Activated CD4-positive, alpha-beta T cell treated with anti-CD3 and anti-CD28 coated beads for 1 hour (primary cell): ENCODE measurements at regions not wholly inside any gene's neighbourhood (a gene's known extent, or its start where the extent isn't known, plus 50 kb on each side); places are given as distances from the start of the nearest gene placed in this dataset.

Source experiments
- DNase-seq: peaks from one replicate; pipeline ENCODE4 v3.0.0-alpha.2; 2020

GRCh38 chr2:128495996-128496547 lies 177.4 kb upstream of the HS6ST1 start:
- no peak for DNase-seq

- DNase-seq, result no peak
These were observed 178.0 kb upstream of the HS6ST1 start for GRCh38 chr2:128496700-128497099.

GRCh38 chr2:128497461-128497860 lies 178.8 kb upstream of the HS6ST1 start:
- DNase-seq, result no peak

GRCh38 chr2:128498086-128498485 lies 179.4 kb upstream of the HS6ST1 start:
- no peak for DNase-seq

GRCh38 chr2:128498589-128498988 lies 179.9 kb upstream of the HS6ST1 start:
- no peak for DNase-seq

GRCh38 chr2:128499367-128500137 lies 180.9 kb upstream of the HS6ST1 start:
- no peak for DNase-seq

- DNase-seq, result no peak
These were observed 181.6 kb upstream of the HS6ST1 start for GRCh38 chr2:128500138-128500800.

GRCh38 chr2:128501006-128501690 lies 182.5 kb upstream of the HS6ST1 start:
- DNase-seq, result no peak

- DNase-seq, result no peak
These were observed 183.0 kb upstream of the HS6ST1 start for GRCh38 chr2:128501700-128502099.

- DNase-seq, result no peak
These were observed 183.5 kb upstream of the HS6ST1 start for GRCh38 chr2:128502200-128502599.

GRCh38 chr2:128502638-128503246 lies 184.1 kb upstream of the HS6ST1 start:
- no peak for DNase-seq

GRCh38 chr2:128503399-128504245 lies 185.0 kb upstream of the HS6ST1 start:
- DNase-seq, result no peak

GRCh38 chr2:128504246-128505149 lies 185.8 kb upstream of the HS6ST1 start:
- DNase-seq, result no peak

GRCh38 chr2:128505150-128505490 lies 186.5 kb upstream of the HS6ST1 start:
- DNase-seq, result no peak

- no peak for DNase-seq
These were observed 187.2 kb upstream of the HS6ST1 start for GRCh38 chr2:128505575-128506526.

- no peak for DNase-seq
These were observed 187.9 kb upstream of the HS6ST1 start for GRCh38 chr2:128506534-128506933.

- DNase-seq, result no peak
These were observed 192.2 kb upstream of the HS6ST1 start for GRCh38 chr2:128510701-128511397.

GRCh38 chr2:128511731-128512378 lies 193.2 kb upstream of the HS6ST1 start:
- no peak for DNase-seq
